HL-60/S4 treated with phorbol 12-myristate 13-acetate at 8.2 ng/mL for 4 days and 3 days (cell line): ENCODE measurements at regions not wholly inside any gene's neighbourhood (a gene's known extent, or its start where the extent isn't known, plus 50 kb on each side); places are given as distances from the start of the nearest gene placed in this dataset.

Experiments used
- in situ Hi-C: fragments of 300-500 bp; cut with MboI; formaldehyde crosslinking; loops from 2 replicates; pipeline ENCODE4 v1.15.0; 2022; ENCODE audit warnings: low sequenced_read_pairs

GRCh38 chr2:128368437-128369107 lies 49.9 kb upstream of the HS6ST1 start:
- in situ Hi-C loops, result no loop called here

DNA sequence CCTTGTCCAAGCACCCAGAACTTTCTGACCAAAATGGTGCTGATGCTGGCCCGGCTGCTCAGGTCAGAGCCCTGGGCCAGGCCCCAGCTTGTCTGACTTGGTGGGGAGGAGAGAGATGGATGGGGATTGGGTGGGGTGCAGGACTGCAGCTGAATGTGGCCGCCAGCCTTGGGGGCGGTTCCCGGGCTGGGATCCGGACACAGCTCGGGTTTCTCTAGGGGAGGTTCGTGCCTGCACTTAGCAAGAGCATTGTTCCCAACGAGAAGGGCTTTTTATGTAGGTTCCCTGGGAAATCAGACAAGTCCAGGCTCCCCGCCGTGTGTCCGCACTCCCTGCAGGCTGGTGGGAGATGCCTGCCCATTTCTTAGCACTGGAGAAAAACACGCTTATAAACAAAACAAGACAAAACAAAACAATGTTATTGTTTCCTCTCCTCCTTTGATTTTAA lies 50.5 kb upstream of the HS6ST1 start:
- in situ Hi-C loops, result no loop called here

DNA sequence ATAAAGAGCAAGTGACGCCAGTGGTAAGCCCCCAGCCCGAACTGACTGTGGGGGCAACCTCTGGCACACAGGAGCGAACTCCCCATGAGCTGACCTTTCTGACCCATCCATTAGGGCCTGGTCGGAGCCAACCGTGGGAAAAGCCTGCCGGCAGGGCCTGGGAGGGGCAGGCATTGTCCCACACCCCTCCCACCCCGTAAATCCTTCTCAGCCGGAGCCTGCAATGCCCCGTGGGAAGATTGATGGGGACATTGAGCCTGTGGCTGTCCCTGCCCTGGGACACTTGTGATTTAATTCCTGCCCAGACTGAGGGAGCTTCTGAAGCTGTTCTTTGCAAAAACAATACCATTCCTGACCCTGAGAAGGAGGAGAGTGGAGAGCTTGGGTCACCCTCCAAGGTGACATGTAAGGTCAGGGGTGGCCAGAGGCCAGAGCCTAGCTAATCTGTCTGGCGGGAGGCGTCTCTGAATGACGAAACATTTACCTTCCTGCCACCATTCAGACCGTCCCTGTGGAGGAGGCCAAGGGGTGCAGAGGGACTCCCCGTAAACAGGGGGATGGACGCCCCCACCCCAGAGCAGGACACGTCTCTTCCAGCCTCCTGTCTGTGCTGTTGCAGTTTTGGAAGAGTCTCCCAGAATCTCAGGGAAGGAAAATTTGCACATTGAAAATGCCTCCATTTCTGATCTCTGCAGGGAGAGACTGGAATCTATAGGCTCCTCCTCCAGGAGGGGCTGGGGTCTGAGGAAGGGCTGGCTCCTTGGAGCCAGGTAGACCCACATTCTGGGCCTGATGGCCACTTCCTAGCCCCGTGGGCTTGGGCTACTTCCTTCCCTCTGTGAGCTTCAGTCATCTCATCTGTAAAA lies 51.2 kb upstream of the HS6ST1 start:
- in situ Hi-C loops, result no loop called here

DNA sequence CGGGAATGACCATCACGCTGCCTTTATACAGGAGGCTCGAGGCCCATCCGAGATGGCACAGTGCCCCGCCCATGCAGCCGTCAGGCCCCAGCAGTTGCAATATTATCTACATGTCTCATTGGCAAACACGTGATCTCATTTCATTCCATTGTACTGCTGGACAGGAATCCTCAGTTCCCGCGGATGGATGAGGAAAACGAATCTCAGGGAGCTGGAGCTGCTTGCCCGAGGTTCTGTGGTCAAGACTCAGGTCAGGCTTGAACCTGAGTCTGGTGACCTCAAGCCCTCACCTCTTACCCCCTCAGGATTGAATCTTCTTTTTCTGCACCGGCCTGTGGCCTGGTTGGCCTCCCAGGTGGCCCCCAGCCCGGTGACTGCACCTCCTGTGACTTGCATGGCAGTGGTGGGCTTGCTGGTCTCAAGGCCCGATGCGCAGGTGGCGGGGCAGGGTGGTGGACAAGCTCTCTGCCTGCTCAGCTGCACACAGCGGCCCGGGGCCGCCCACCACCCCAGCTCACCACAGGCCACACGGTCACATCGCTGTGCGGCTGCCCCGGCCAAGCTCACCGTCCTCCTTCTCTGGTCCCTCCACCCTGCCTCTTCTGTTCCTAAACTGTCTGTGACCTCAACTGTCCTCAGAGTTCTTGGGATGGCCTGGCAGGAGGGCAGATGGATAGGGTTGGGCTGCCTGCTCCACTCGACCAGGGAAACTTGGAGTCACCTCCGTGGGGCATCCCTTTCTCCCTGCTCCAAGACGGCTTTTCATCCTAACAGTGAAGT lies 52.0 kb upstream of the HS6ST1 start:
- in situ Hi-C loops, result no loop called here

- in situ Hi-C loops, result no loop called here
These were observed 52.6 kb upstream of the HS6ST1 start for GRCh38 chr2:128371248-128371630.

GRCh38 chr2:128371648-128372345 lies 53.1 kb upstream of the HS6ST1 start:
- in situ Hi-C loops, result no loop called here

GRCh38 chr2:128372621-128373341 lies 54.1 kb upstream of the HS6ST1 start:
- in situ Hi-C loops, result no loop called here

- in situ Hi-C loops, result no loop called here
These were observed 54.9 kb upstream of the HS6ST1 start for GRCh38 chr2:128373451-128374000.

- in situ Hi-C loops, result no loop called here
These were observed 55.5 kb upstream of the HS6ST1 start for GRCh38 chr2:128374001-128374710.

- in situ Hi-C loops, result no loop called here
These were observed 56.2 kb upstream of the HS6ST1 start for GRCh38 chr2:128374711-128375413.

- in situ Hi-C loops, result no loop called here
These were observed 56.8 kb upstream of the HS6ST1 start for GRCh38 chr2:128375454-128375853.

DNA sequence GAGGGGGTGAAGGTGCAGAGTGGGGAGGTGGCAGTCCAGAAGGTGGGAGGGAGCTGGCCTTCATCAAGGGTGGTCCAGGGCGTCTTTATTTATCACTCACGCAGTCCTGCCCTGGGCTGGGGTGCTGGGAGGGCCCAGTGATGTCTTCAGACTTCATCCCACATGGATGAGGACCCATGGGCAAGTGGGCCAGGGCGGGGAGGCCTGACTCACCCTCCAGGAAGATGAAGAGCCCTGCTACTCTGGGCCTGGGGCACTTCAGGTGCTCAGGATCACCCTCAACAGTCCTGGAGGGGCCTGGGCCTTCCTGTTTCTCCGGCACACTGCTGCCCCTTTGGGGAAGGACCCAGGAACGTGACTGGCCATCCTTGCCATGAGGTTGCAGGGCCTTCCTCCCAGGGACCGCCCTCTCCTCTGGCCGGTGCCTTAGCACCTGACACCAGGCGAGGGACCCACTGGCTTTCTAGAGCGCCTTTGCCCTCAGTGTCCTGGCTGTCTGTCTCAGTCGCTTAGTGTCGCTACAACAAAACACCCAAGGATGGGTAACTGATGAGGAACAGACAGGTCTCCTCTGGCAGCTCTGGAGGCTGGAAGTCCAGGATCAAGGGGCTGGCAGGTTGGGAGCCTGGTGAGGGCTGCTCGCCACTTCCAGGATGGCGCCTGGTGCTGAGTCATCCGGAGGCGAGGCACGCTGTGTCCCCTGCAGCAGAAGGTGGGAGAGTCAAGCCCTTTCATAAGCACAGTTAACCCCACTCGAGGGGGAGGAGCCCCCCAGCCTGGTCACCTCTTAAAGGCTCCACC lies 57.8 kb upstream of the HS6ST1 start:
- in situ Hi-C loops, result no loop called here

DNA sequence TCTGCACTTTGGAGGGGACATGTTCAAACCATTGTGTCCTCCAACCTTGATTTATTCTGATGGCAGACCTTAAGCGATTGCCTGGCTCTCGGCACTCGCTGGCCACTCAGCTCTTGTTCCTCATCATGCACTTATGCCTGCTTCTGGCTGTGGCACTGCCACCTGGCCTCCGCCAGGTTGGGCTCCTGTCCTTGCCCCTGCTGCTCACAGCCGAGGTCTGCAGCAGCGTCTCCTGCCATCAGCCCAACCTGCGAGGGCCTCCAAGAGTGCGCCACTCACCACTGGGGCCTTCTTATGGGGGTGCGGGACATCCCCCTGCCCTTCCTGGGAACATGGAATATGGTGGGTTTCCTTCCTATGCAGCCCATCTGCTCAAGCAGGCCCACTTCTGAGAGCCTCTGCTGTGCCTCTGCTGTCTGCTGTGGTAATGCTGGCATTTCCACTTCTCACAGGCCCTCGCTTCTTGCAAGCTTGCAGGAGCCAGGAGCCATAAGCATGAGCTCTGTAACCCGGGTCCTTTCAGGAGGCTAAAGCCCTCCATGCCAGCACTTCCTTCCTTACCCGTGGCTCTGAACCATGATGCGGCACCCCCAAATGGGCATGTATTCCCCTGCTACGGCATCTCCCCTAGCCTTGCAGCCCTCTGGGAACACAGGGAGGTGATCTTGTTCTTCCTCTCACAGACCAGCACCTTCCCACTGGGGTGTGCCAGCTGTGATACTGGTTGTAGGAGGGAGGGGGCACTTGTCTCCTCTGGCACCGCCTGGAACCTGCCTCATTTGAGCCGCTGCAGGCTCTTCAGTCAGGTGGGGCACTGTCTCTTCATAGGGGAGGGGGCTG lies 58.6 kb upstream of the HS6ST1 start:
- in situ Hi-C loops, result no loop called here

DNA sequence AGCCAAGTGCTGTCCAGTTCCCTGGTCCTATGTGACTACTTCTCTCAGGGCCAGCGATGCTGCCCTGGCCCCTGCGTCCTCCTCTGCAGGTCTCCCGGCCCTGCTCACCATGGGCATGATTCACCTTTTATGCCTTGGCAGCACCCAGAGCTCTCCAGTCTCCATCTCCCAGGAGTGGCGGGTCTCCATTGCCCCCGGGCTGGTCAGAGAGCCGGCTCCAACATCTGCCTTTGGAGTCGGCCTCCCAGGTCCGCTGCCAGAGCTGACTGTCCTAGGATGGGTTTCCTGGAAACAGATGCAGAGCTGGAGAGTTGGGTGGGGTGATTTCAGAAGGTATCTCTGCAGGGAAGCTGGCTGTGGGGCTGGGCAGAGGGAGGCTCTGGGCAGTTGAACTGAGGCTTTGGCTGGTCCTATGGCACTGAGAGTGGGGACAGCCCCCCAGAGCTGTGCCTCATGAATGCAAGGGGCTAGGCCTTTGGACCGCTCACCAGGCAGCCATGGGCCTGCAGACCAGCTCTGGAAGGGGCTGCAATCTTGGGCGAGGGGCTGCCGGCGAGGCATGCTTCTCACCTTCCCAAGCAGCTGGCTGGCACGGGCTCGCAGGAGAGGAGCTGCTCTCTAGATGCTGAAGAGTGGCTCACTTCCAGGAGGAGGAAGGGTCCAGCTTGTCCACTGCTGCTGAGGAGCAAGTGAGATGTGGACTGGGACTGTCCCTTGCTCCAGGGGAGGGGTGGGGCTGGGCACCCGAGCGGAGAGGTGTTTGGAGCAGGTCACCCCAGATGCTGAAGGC lies 59.8 kb upstream of the HS6ST1 start:
- in situ Hi-C loops, result no loop called here

DNA sequence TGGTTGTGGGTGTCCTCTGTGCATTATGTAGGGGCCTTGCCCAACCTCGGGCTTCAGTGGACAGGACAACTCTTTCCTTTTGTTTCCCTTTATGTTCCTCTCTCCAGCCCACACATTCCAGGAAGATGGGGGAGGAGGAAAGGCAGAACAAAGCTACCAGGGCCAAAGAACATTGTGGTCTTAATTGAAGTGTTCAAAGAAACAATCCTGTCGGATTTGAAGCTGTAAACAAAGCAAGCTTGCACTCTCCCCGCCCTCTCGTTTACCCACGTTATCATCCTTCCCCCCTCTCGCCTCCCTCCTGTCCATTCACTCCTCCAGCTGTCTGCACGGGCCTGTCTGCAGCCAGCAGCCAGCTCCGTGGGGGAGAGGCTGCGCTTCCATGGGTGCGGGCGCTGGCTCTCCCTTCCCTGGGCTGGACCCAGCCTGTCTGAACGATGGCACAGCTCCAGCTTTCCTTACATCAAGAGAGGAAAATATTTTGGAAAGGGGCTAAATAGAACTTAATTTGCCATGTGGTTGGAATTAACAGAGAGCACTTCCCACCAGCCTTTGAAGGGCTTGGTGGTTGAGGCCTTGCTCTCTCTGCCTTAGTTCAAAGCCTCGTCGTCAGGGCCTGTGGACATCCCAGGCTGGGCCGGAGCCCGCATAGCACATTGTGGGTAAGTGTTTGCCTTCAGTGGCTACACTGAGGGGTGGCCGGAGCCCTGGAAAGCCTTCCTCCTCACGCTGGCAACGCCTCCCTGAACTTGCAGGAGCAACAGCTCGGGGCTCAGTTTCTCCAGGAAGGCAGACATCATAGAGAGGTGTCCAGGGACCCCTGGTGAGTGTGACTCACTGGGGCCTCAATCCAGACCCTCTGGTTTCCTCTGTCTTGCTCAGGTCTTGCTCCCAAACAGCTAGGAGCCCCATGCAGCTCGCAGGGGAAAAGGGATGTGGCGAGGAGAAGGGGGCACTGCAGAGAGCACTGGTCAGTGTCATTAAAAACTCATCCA lies 60.6 kb upstream of the HS6ST1 start:
- in situ Hi-C loops, result no loop called here
